Glutamatergic neuron (in vitro differentiated cells): ENCODE measurements at regions not wholly inside any gene's neighbourhood (a gene's known extent, or its start where the extent isn't known, plus 50 kb on each side); places are given as distances from the start of the nearest gene placed in this dataset.

ENCODE experiments used
- DNase-seq: peaks from one replicate; pipeline ENCODE4 v3.0.0; 2022
- H3K27ac Mint-ChIP-seq: one replicate; pipeline ENCODE4 v1.8.0; 2020; ENCODE audit warnings: mild to moderate bottlenecking, mixed read lengths, inconsistent platforms; ENCODE audit not compliant: unreplicated experiment
- H3K27me3 Mint-ChIP-seq: one replicate; pipeline ENCODE4 v1.8.0; 2020; ENCODE audit warnings: mild to moderate bottlenecking, moderate library complexity, mixed read lengths, inconsistent platforms; ENCODE audit not compliant: unreplicated experiment
- H3K36me3 Mint-ChIP-seq: one replicate; pipeline ENCODE4 v1.8.0; 2020; ENCODE audit warnings: mild to moderate bottlenecking, mixed read lengths, inconsistent platforms; ENCODE audit not compliant: unreplicated experiment
- H3K4me1 Mint-ChIP-seq: one replicate; pipeline ENCODE4 v1.8.0; 2020; ENCODE audit warnings: mild to moderate bottlenecking, low read depth, mixed read lengths, inconsistent platforms; ENCODE audit not compliant: unreplicated experiment
- H3K4me3 Mint-ChIP-seq: one replicate; pipeline ENCODE4 v1.8.0; 2020; ENCODE audit warnings: mild to moderate bottlenecking, mixed read lengths, inconsistent platforms; ENCODE audit not compliant: unreplicated experiment
- H3K9me3 Mint-ChIP-seq: one replicate; pipeline ENCODE4 v1.8.0; 2020; ENCODE audit warnings: mild to moderate bottlenecking, moderate library complexity, mixed read lengths, inconsistent platforms; ENCODE audit not compliant: unreplicated experiment
- CTCF ChIP-seq: fragments of 200-600 bp; sonication (generic); IDR thresholded peaks from one replicate; pipeline ENCODE4 v1.5.0; 2021; ENCODE audit not compliant: partially characterized antibody, unreplicated experiment

DNA sequence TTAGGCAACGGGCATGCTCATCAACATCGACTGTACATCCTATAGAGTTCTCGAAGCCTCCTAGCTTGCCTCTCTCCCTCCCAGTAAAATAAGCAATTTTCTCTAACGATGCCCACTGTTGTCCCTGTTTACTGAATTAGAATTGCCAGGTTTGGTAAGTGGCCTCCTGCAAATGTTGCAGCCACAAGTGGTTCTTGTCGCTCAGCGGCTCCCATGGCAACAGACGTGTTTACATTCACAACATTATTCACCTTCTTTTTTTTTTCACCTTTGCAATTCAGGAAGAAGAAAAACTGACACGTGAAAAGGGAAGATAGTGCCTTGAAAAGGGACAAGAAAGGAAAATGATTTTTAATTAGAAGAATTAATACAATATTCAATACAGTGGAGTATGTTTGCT lies 100.9 kb upstream of the PKP2 start:
- DNase-seq: no peak
- TF ChIP-seq CTCF: no peak
- no peaks in the 10 kb centered on the region for H3K4me1 Mint-ChIP-seq
- H3K27me3 Mint-ChIP-seq: no peaks in the 10 kb centered on the region
- no peak overlapping the region for H3K4me3 Mint-ChIP-seq
- H3K9me3 Mint-ChIP-seq: no peaks in the 10 kb centered on the region
- H3K27ac Mint-ChIP-seq: no peak overlapping the region
- no peaks in the 10 kb centered on the region for H3K36me3 Mint-ChIP-seq

GRCh38 chr12:32995623-32996022 lies 99.0 kb upstream of the PKP2 start:
- H3K4me1 Mint-ChIP-seq: no peaks in the 10 kb centered on the region
- no peak overlapping the region for H3K4me3 Mint-ChIP-seq
- no peaks in the 10 kb centered on the region for H3K9me3 Mint-ChIP-seq
- DNase-seq: no peak
- TF ChIP-seq CTCF: no peak
- no peak overlapping the region for H3K27ac Mint-ChIP-seq
- no peaks in the 10 kb centered on the region for H3K27me3 Mint-ChIP-seq
- no peaks in the 10 kb centered on the region for H3K36me3 Mint-ChIP-seq

GRCh38 chr12:32993404-32993803 lies 96.8 kb upstream of the PKP2 start:
- no peaks in the 10 kb centered on the region for H3K27me3 Mint-ChIP-seq
- H3K27ac Mint-ChIP-seq: no peak overlapping the region
- no peak for TF ChIP-seq CTCF
- no peak overlapping the region for H3K4me3 Mint-ChIP-seq
- H3K9me3 Mint-ChIP-seq: no peaks in the 10 kb centered on the region
- no peak for DNase-seq
- no peaks in the 10 kb centered on the region for H3K36me3 Mint-ChIP-seq
- H3K4me1 Mint-ChIP-seq: no peaks in the 10 kb centered on the region

DNA sequence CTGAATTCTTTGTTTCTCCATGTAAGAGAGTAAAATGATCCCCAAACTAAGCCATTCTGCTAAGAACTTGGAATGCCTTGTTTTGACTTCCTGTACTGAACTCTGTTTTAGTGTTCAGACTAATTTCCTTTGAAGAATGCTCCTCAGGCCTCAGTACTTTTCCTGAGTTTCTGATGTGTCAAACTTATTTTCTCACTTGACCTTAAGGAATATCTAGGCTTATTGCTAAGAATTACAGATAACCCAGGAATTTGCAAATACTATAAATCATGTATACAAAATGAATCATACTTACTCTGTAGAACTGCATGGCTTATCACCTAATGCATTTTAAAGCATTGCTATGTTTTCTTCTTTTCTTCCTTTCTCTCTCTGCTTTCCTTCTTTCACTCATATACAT lies 93.1 kb upstream of the PKP2 start:
- H3K36me3 Mint-ChIP-seq: no peaks in the 10 kb centered on the region
- no peak for DNase-seq
- H3K27me3 Mint-ChIP-seq: peaks cover under 1% of the 10 kb centered on the region
- no peak overlapping the region for H3K27ac Mint-ChIP-seq
- TF ChIP-seq CTCF: no peak
- H3K9me3 Mint-ChIP-seq: no peaks in the 10 kb centered on the region
- H3K4me1 Mint-ChIP-seq: no peaks in the 10 kb centered on the region
- H3K4me3 Mint-ChIP-seq: no peak overlapping the region

- Mint-ChIP-seq H3K4me1 (no peaks in the 10 kb centered on the region), H3K4me3 (no peak overlapping the region), H3K27me3 (peaks cover 2% of the 10 kb centered on the region), H3K27ac (no peak overlapping the region), H3K36me3 (no peaks in the 10 kb centered on the region), H3K9me3 (peaks cover 2% of the 10 kb centered on the region)
- DNase-seq: no peak
- TF ChIP-seq CTCF: no peak
These were observed 92.4 kb upstream of the PKP2 start for GRCh38 chr12:32988982-32989381.
